AG08395 (cell line): ENCODE measurements at regions not wholly inside any gene's neighbourhood (a gene's known extent, or its start where the extent isn't known, plus 50 kb on each side); places are given as distances from the start of the nearest gene placed in this dataset.

Experiments used
- DNase-seq: peaks from one replicate; pipeline ENCODE4 v3.0.0; 2012; ENCODE audit warnings: mixed read lengths, low spot score

- DNase-seq, result no peak
These were observed 105.4 kb upstream of the ESR1 start for GRCh38 chr6:151701911-151702562.

- no peak for DNase-seq
These were observed 104.4 kb upstream of the ESR1 start for GRCh38 chr6:151702851-151703658.

GRCh38 chr6:151704383-151704782, 103.1 kb upstream of the ESR1 start:
- no peak for DNase-seq

GRCh38 chr6:151705993-151706733, 101.3 kb upstream of the ESR1 start:
- DNase-seq, result no peak

GRCh38 chr6:151709329-151709728, 98.2 kb upstream of the ESR1 start:
- DNase-seq, result no peak

- no peak for DNase-seq
These were observed 91.0 kb upstream of the ESR1 start for GRCh38 chr6:151716526-151716932.

- DNase-seq, result no peak
These were observed 88.4 kb upstream of the ESR1 start for GRCh38 chr6:151719070-151719469.

GRCh38 chr6:151721146-151721545, 86.3 kb upstream of the ESR1 start:
- DNase-seq, result peak; percentile 58

- no peak for DNase-seq
These were observed 85.8 kb upstream of the ESR1 start for GRCh38 chr6:151721671-151722070.

- DNase-seq, result no peak
These were observed 85.1 kb upstream of the ESR1 start for GRCh38 chr6:151722342-151722741.

GRCh38 chr6:151723152-151723551, 84.3 kb upstream of the ESR1 start:
- no peak for DNase-seq

- no peak for DNase-seq
These were observed 77.5 kb upstream of the ESR1 start for GRCh38 chr6:151729829-151730495.

- no peak for DNase-seq
These were observed 77.0 kb upstream of the ESR1 start for GRCh38 chr6:151730496-151730870.

GRCh38 chr6:151731313-151731712, 76.2 kb upstream of the ESR1 start:
- DNase-seq, result no peak

GRCh38 chr6:151733680-151734320, 73.7 kb upstream of the ESR1 start:
- no peak for DNase-seq

- DNase-seq, result no peak
These were observed 69.2 kb upstream of the ESR1 start for GRCh38 chr6:151738267-151738666.

- no peak for DNase-seq
These were observed 68.5 kb upstream of the ESR1 start for GRCh38 chr6:151738960-151739359.

GRCh38 chr6:151740820-151741219, 66.7 kb upstream of the ESR1 start:
- DNase-seq, result no peak

- no peak for DNase-seq
These were observed 59.6 kb upstream of the ESR1 start for GRCh38 chr6:151747896-151748295.

- no peak for DNase-seq
These were observed 58.1 kb upstream of the ESR1 start for GRCh38 chr6:151749341-151749740.

GRCh38 chr6:151753581-151753980, 53.9 kb upstream of the ESR1 start:
- DNase-seq, result no peak

- DNase-seq, result no peak
These were observed 50.0 kb upstream of the ESR1 start for GRCh38 chr6:151757506-151757955.
